ENCODE measurements at regions not wholly inside any gene's neighbourhood (a gene's known extent, or its start where the extent isn't known, plus 50 kb on each side); places are given as distances from the start of the nearest gene placed in this dataset.

- peaks cover 4% of the 10 kb centered on the region for H3K9me3 Mint-ChIP-seq
- H3K36me3 Mint-ChIP-seq (ENCODE audit: low read depth): no peaks in the 10 kb centered on the region
- no peak overlapping the region for H3K27ac Mint-ChIP-seq
- H3K27me3 Mint-ChIP-seq (ENCODE audit: low read depth): peaks cover 3% of the 10 kb centered on the region
- intact Hi-C loops (cut with micrococcal nuclease): no loop called here
- H3K4me3 Mint-ChIP-seq (ENCODE audit: low read depth): no peak overlapping the region
- DNase-seq (ENCODE audit: low spot score): no peak
- H3K4me1 Mint-ChIP-seq (ENCODE audit: low read depth): no peaks in the 10 kb centered on the region
Observed at GRCh38 chr5:3198074-3198449, 397.6 kb upstream of the IRX1 start.

GRCh38 chr5:3197304-3198073 is 398.1 kb upstream of the IRX1 start:
- Mint-ChIP-seq H3K27ac (no peak overlapping the region), H3K4me3 (ENCODE audit: low read depth) (no peak overlapping the region), H3K27me3 (ENCODE audit: low read depth) (peaks cover 3% of the 10 kb centered on the region), H3K36me3 (ENCODE audit: low read depth) (no peaks in the 10 kb centered on the region), H3K9me3 (no peaks in the 10 kb centered on the region), H3K4me1 (ENCODE audit: low read depth) (no peaks in the 10 kb centered on the region)
- intact Hi-C loops (cut with micrococcal nuclease): no loop called here
- no peak for DNase-seq (ENCODE audit: low spot score)

DNA sequence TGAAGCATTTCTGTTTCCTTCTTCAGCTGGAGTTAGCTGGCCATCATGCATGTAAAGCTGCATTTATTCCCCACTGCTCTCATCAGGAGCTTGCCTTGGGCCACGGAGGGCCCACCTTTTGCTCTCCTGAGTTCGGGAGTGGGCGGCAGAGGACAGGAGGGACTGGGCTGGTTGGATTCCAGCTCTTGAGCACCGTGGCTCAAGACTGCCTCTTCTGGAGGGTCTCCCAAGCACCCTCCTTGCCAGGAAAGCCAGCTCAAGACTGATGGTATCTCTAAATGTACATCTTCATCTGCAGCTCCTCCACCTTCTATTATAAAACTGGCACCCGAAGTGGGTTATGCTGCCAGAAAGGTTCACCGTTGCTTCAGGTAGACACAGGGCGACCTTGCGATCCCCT is 399.6 kb upstream of the IRX1 start:
- intact Hi-C loops (cut with micrococcal nuclease): no loop called here
- DNase-seq (ENCODE audit: low spot score): no peak
- Mint-ChIP-seq H3K4me1 (ENCODE audit: low read depth) (no peaks in the 10 kb centered on the region), H3K9me3 (no peaks in the 10 kb centered on the region), H3K27me3 (ENCODE audit: low read depth) (peaks cover 3% of the 10 kb centered on the region), H3K36me3 (ENCODE audit: low read depth) (no peaks in the 10 kb centered on the region), H3K27ac (no peak overlapping the region), H3K4me3 (ENCODE audit: low read depth) (no peak overlapping the region)

DNA sequence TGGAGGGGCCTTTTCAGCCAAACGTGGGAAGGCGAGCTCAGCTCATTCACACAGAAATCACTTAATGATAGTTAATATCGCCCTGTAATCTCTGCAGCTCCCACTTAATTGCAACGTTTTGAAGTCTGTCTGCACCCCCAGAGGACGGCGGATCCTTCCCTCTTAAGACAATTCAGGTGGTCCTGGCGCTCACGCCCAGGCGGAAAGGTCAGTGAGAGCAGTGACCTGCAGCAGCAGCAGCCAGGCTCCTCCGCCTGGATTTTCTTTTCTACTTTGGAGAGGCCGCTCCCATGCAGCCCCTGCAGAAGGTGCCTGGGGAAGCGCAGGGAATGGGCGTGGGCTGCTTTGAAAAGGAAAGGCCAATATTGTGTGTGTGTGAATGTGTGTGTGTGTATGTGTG is 400.9 kb upstream of the IRX1 start:
- Mint-ChIP-seq H3K4me1 (ENCODE audit: low read depth) (no peaks in the 10 kb centered on the region), H3K9me3 (no peaks in the 10 kb centered on the region), H3K27ac (no peak overlapping the region)

GRCh38 chr5:3194271-3194670 is 401.4 kb upstream of the IRX1 start:
- Mint-ChIP-seq H3K9me3 (no peaks in the 10 kb centered on the region), H3K4me3 (ENCODE audit: low read depth) (no peak overlapping the region)
- intact Hi-C loops (cut with micrococcal nuclease): no loop called here

More for the DNA sequence above, 400.9 kb upstream of the IRX1 start:
- no peak overlapping the region for H3K4me3 Mint-ChIP-seq (ENCODE audit: low read depth)
- H3K36me3 Mint-ChIP-seq (ENCODE audit: low read depth): no peaks in the 10 kb centered on the region
- peaks cover 3% of the 10 kb centered on the region for H3K27me3 Mint-ChIP-seq (ENCODE audit: low read depth)
- no peak for DNase-seq (ENCODE audit: low spot score)
- intact Hi-C loops (cut with micrococcal nuclease): no loop called here

GRCh38 chr5:3191585-3191984 is 404.0 kb upstream of the IRX1 start:
- Mint-ChIP-seq H3K4me3 (ENCODE audit: low read depth) (no peak overlapping the region), H3K27me3 (ENCODE audit: low read depth) (no peaks in the 10 kb centered on the region), H3K4me1 (ENCODE audit: low read depth) (no peaks in the 10 kb centered on the region), H3K36me3 (ENCODE audit: low read depth) (no peaks in the 10 kb centered on the region), H3K9me3 (no peaks in the 10 kb centered on the region), H3K27ac (no peak overlapping the region)
- no peak for DNase-seq (ENCODE audit: low spot score)
- intact Hi-C loops (cut with micrococcal nuclease): no loop called here

More at GRCh38 chr5:3194271-3194670, 401.4 kb upstream of the IRX1 start:
- Mint-ChIP-seq H3K27me3 (ENCODE audit: low read depth) (peaks cover 3% of the 10 kb centered on the region), H3K4me1 (ENCODE audit: low read depth) (no peaks in the 10 kb centered on the region), H3K27ac (no peak overlapping the region), H3K36me3 (ENCODE audit: low read depth) (no peaks in the 10 kb centered on the region)
- DNase-seq (ENCODE audit: low spot score): no peak

GRCh38 chr5:3190930-3191329 is 404.7 kb upstream of the IRX1 start:
- Mint-ChIP-seq H3K4me1 (ENCODE audit: low read depth) (no peaks in the 10 kb centered on the region), H3K27me3 (ENCODE audit: low read depth) (no peaks in the 10 kb centered on the region), H3K4me3 (ENCODE audit: low read depth) (no peak overlapping the region), H3K27ac (no peak overlapping the region), H3K36me3 (ENCODE audit: low read depth) (no peaks in the 10 kb centered on the region), H3K9me3 (no peaks in the 10 kb centered on the region)
- intact Hi-C loops (cut with micrococcal nuclease): no loop called here
- no peak for DNase-seq (ENCODE audit: low spot score)

DNA sequence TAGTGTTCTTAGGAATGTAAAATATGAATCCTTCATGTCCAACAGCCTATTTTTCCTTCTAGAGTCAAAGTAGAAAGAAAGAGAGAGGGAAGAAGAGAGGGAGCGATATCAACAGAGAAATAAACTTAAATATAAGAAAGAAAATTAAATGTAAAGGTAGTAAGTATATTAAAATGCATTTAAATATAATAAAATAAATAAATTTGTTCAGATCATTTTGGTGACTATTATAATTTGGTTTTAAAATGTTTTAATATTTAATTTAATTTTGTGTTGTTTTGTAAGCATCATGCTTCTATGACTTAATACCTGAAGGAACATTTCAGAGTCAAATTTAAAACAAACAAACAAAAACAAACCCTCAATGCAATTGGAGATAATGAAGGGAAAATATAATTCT is 405.2 kb upstream of the IRX1 start:
- Mint-ChIP-seq H3K4me1 (ENCODE audit: low read depth) (no peaks in the 10 kb centered on the region), H3K36me3 (ENCODE audit: low read depth) (no peaks in the 10 kb centered on the region), H3K4me3 (ENCODE audit: low read depth) (no peak overlapping the region), H3K9me3 (no peaks in the 10 kb centered on the region), H3K27me3 (ENCODE audit: low read depth) (no peaks in the 10 kb centered on the region), H3K27ac (no peak overlapping the region)
- intact Hi-C loops (cut with micrococcal nuclease): no loop called here
- no peak for DNase-seq (ENCODE audit: low spot score)

DNA sequence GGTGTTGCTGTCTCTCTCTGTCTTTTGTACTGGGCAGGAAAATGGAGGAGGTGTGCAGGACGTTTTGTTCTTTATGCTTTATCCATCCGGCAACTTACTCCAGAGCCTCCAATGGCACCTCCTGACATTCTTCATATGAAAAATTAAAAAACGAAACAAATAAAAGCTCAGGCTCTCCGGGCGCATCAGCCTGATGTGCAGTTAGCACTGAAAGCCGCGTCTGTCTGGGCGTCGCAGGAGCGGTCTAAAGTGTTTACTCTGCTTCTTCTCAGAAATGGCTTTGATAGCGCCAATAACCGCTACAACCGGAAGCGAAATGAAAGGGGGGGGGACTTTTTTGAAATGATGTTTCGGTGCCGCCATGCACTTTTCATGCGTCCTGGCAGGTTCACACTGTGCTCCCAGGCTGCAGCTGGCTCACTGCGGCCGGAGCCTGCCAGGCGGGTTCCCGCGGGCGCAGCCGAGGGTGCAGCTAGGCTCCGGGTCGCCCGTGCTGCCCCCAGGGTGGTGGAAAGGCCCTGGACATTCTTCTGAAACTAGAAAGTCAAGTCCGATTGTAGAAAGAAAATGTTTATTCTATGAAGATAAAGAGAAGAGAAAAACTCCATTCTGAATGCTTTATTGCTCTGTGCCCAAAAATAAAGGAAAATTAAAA is 407.7 kb upstream of the IRX1 start:
- intact Hi-C loops (cut with micrococcal nuclease): no loop called here
- DNase-seq (ENCODE audit: low spot score): no peak
- no peaks in the 10 kb centered on the region for H3K27me3 Mint-ChIP-seq (ENCODE audit: low read depth)
- H3K9me3 Mint-ChIP-seq: no peaks in the 10 kb centered on the region
- no peaks in the 10 kb centered on the region for H3K36me3 Mint-ChIP-seq (ENCODE audit: low read depth)
- no peaks in the 10 kb centered on the region for H3K4me1 Mint-ChIP-seq (ENCODE audit: low read depth)
- H3K27ac Mint-ChIP-seq: no peak overlapping the region
- H3K4me3 Mint-ChIP-seq (ENCODE audit: low read depth): no peak overlapping the region

DNA sequence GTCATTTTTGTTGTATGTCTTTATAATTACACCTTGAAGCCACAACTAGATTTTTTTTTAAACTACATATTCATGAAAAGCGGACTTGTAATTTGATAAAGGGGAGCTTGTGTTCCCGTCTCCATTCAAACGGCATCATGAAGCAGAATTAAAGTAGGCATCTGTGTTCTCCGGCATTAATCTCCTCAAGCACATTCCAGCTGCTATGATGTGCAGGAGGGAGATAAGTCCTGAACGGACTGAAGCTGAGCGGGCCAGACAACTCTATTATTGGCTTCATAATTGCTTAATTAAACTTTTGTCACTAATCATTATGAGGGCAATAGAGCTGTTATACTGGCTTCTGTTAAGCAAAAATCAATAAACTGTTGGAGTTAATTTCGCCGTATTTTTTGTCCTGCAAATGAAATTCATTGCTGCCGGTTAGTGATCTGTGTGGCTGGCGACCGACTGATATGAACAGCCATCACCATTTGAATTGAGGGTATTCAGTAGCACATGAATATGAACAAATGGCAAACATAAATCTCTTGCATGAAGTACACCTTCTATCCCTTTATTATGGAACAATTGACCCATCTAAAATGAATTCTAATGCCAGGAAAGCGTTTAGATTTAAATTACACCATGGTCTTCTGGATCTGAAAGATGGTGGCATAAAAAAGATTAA is 408.8 kb upstream of the IRX1 start:
- no peaks in the 10 kb centered on the region for H3K36me3 Mint-ChIP-seq (ENCODE audit: low read depth)
- H3K27me3 Mint-ChIP-seq (ENCODE audit: low read depth): no peaks in the 10 kb centered on the region
- no peak for DNase-seq (ENCODE audit: low spot score)
- intact Hi-C loops (cut with micrococcal nuclease): no loop called here
- no peak overlapping the region for H3K4me3 Mint-ChIP-seq (ENCODE audit: low read depth)
- H3K9me3 Mint-ChIP-seq: no peaks in the 10 kb centered on the region
- no peaks in the 10 kb centered on the region for H3K4me1 Mint-ChIP-seq (ENCODE audit: low read depth)
- H3K27ac Mint-ChIP-seq: no peak overlapping the region

GRCh38 chr5:3186156-3186555 is 409.5 kb upstream of the IRX1 start:
- Mint-ChIP-seq H3K9me3 (no peaks in the 10 kb centered on the region), H3K36me3 (ENCODE audit: low read depth) (no peaks in the 10 kb centered on the region), H3K4me1 (ENCODE audit: low read depth) (no peaks in the 10 kb centered on the region), H3K27me3 (ENCODE audit: low read depth) (no peaks in the 10 kb centered on the region), H3K27ac (no peak overlapping the region), H3K4me3 (ENCODE audit: low read depth) (no peak overlapping the region)
- intact Hi-C loops (cut with micrococcal nuclease): no loop called here
- no peak for DNase-seq (ENCODE audit: low spot score)

GRCh38 chr5:3185488-3185887 is 410.1 kb upstream of the IRX1 start:
- DNase-seq (ENCODE audit: low spot score): no peak
- intact Hi-C loops (cut with micrococcal nuclease): no loop called here
- no peak overlapping the region for H3K27ac Mint-ChIP-seq
- no peaks in the 10 kb centered on the region for H3K9me3 Mint-ChIP-seq
- H3K27me3 Mint-ChIP-seq (ENCODE audit: low read depth): no peaks in the 10 kb centered on the region
- H3K4me1 Mint-ChIP-seq (ENCODE audit: low read depth): no peaks in the 10 kb centered on the region
- no peaks in the 10 kb centered on the region for H3K36me3 Mint-ChIP-seq (ENCODE audit: low read depth)
- H3K4me3 Mint-ChIP-seq (ENCODE audit: low read depth): no peak overlapping the region

GRCh38 chr5:3182133-3182876 is 413.3 kb upstream of the IRX1 start:
- Mint-ChIP-seq H3K27ac (no peak overlapping the region), H3K4me3 (ENCODE audit: low read depth) (no peak overlapping the region), H3K9me3 (no peaks in the 10 kb centered on the region), H3K27me3 (ENCODE audit: low read depth) (no peaks in the 10 kb centered on the region), H3K36me3 (ENCODE audit: low read depth) (no peaks in the 10 kb centered on the region), H3K4me1 (ENCODE audit: low read depth) (no peaks in the 10 kb centered on the region)
- intact Hi-C loops (cut with micrococcal nuclease): no loop called here
- no peak for DNase-seq (ENCODE audit: low spot score)
